MG63 (cell line): ENCODE measurements at regions not wholly inside any gene's neighbourhood (a gene's known extent, or its start where the extent isn't known, plus 50 kb on each side); places are given as distances from the start of the nearest gene placed in this dataset.

ENCODE experiments used
- DNase-seq: peaks from one replicate; pipeline ENCODE4 v3.0.0-alpha.2; 2020
- H3K27me3 ChIP-seq: fragments of 250-450 bp; sonication (Bioruptor Pico); 2 replicates; pipeline ENCODE4 v1.5.1; 2020; ENCODE audit warnings: mild to moderate bottlenecking, moderate library complexity
- H3K36me3 ChIP-seq: fragments of 250-450 bp; sonication (Bioruptor Pico); 2 replicates; pipeline ENCODE4 v1.5.1; 2020; ENCODE audit warnings: mild to moderate bottlenecking, moderate library complexity
- H3K4me3 ChIP-seq: fragments of 250-450 bp; sonication (Bioruptor Pico); 2 replicates; pipeline ENCODE4 v1.5.1; 2020; ENCODE audit warnings: mild to moderate bottlenecking, moderate library complexity
- H3K9me3 ChIP-seq: fragments of 250-450 bp; sonication (Bioruptor Pico); 2 replicates; pipeline ENCODE4 v1.5.1; 2020; ENCODE audit warnings: mild to moderate bottlenecking, moderate library complexity

DNA sequence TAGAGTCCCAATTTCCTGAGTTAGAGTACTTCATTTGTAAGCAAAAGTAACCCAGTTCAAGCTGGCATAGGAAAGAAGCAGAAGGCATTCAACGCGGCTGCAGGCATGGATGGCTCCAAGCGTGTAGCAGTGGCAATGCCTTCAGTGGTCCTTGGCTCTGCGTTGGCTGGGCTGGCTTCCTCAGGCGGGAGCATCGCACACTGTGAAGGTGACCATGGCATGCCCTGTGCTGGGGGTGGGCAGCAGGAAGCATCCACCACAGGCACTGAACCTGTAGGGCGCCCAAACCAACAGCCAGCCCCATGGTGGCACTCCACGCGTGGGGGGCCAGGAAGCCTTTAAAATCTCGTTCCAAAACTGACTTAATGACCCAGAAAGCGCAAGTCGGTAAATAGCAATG lies 53.6 kb upstream of the SPACA7 start:
- no peak for DNase-seq
- Histone ChIP-seq H3K36me3 (no peaks in the 10 kb centered on the region), H3K4me3 (no peak overlapping the region), H3K27me3 (peaks cover 10% of the 10 kb centered on the region), H3K9me3 (no peaks in the 10 kb centered on the region)

DNA sequence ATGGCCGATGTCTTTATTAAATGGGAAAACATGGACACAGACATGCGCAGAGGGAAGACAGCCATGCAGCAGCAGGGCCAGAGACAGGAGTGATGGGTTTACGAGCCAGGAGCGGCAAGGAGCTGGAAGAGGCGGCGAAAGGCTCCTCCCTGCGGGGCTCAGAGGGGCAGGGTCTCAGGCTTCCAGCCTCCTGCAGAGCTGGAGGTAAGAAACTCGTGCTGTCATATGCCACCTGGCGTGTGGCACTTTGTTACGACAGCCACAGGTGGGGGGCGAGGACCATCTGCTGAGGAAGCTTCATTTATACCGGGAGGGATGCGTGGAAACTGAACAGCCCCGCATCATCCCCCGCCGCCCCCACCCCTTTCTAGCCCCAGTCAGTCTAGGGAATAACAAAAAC lies 52.0 kb upstream of the SPACA7 start:
- no peaks in the 10 kb centered on the region for H3K36me3 ChIP-seq
- H3K9me3 ChIP-seq = no peaks in the 10 kb centered on the region
- peaks cover 10% of the 10 kb centered on the region for H3K27me3 ChIP-seq
- H3K4me3 ChIP-seq = no peak overlapping the region
- DNase-seq = no peak

DNA sequence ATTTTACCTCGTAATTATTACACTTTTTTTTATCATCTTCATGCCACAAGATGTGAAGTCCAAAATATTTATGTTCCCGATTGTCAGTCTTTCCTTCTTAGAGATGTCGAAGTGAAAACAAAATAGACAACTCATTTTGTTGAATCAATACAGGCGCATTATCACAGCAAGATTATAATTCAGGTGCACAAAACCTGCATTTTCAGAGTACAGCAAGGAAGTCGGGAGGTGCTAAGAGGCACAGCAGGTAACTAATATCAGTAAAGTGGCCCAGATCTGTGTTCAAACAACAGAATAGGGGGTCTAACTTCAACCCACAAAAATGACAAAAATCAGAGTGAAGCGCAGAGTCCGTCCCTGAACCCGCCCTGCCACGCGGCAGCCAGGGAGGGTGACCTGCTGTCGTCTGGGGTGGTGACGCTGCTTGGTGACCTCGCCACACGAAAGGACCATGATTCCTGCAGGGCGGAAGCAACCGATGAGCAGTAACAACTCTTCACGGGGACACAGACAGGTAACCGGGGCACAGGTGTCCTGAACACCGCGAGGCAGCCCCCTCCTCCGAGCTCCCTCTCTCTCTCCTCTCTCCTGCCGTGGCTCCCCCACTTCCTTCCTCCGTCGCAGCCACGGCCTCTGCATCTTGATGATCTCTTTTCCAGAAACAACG lies 50.9 kb upstream of the SPACA7 start:
- no peaks in the 10 kb centered on the region for H3K9me3 ChIP-seq
- H3K27me3 ChIP-seq = peaks cover 11% of the 10 kb centered on the region
- H3K4me3 ChIP-seq = no peak overlapping the region
- no peaks in the 10 kb centered on the region for H3K36me3 ChIP-seq
- DNase-seq = no peak

DNA sequence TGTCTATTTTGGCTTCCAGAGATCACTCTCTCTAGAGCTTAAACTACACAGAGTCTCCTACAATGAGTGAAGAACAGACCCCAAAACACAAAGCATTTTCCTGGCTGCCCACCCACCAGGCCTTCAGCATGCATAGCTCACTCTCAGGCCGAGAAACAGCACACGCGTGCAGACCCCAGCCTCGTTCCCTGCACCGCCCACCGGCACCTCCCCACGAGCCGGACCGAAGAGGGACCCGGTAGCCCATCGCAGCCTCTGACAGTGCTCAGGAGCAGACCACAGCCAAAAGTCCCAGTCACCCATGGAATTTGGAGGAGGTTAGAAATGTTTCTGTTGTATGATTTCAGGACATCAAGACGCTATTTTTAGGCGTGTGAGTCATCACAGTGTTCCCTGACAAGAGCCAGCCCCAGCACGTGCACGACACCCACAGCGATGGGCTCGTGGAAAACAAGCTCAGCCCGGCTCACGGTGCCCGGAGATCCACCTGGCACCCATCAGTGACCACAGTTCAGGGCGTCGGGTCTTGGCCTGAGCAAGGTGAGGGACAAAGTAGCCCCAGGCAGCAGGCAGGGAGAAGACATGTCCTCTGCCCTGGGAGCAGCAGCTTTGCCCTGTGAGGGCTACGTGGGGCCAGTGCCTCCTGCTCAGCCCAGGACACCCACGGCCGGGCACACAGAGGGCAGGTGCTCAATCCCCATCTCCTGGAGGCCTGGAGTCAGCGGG lies 50.1 kb upstream of the SPACA7 start:
- Histone ChIP-seq H3K27me3 (peaks cover 19% of the 10 kb centered on the region), H3K36me3 (no peaks in the 10 kb centered on the region), H3K4me3 (no peak overlapping the region), H3K9me3 (no peaks in the 10 kb centered on the region)
- no peak for DNase-seq
